GM23248 (cell line): ENCODE measurements at regions not wholly inside any gene's neighbourhood (a gene's known extent, or its start where the extent isn't known, plus 50 kb on each side); places are given as distances from the start of the nearest gene placed in this dataset.

Experiments
- EZH2 ChIP-seq: fragments of 200-600 bp; sonication (generic); IDR thresholded peaks from 2 replicates; pipeline ENCODE4 v1.6.1; 2018; ENCODE audit warnings: antibody characterized with exemption, mild to moderate bottlenecking; ENCODE audit not compliant: insufficient read depth, poor library complexity, severe bottlenecking
- EZH2phosphoT487 ChIP-seq: fragments of 200-600 bp; sonication (generic); IDR thresholded peaks from 2 replicates; pipeline ENCODE4 v1.6.1; 2018; ENCODE audit warnings: antibody characterized with exemption, moderate library complexity, mild to moderate bottlenecking, low read depth; ENCODE audit not compliant: insufficient read depth

DNA sequence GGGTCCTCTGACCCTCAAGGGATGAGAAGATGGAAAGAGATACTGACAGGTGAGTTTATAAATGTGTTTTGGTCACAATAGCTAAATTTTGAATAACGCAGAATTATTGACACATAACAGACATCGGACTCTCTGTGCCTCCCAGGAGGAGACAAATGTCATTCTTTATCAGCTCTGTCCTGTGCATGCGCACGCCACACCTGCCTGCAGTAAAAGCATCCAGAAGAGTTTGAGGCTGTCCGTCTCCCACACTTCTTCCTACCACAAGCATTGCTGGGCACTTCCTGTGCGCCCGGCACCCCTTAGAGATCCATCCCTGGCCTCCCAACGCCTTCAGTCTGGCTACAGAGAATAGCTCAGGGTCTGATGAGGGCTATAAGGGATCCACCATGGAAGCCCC lies 81.5 kb upstream of the CST7 start:
- TF ChIP-seq EZH2 (no peak), EZH2phosphoT487 (no peak)
